H1 (cell line): ENCODE measurements at regions not wholly inside any gene's neighbourhood (a gene's known extent, or its start where the extent isn't known, plus 50 kb on each side); places are given as distances from the start of the nearest gene placed in this dataset.

Experiments used
- NANOG ChIP-seq: IDR thresholded peaks from 2 replicates; pipeline ENCODE4 v1.6.1; 2011; ENCODE audit warnings: low read length, low read depth, mild to moderate bottlenecking, inconsistent platforms; ENCODE audit not compliant: insufficient read depth, poor library complexity, severe bottlenecking

DNA sequence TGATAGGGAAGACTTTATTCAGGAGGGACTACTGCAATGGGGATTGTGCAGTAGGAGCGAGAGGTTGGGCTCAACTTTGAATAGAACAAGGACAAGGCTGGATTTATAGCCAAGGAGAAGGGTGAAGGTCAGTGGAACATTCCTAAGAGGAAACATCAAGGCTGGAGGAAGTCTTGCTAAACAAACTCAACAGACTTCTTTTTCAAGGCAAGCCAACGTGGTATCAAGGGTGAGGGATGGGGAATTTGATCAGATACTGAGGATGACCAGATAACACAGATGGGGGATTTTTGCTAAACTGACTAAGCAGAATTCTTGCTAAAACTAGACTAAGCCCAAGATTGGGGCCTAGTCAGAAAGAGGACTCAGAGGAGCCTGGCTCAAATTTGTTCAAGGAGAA lies 107.3 kb downstream of the DUSP10 start (continued):
- TF ChIP-seq NANOG, result no peak
- TF ChIP-seq, all 59 proteins: peak for 0
